HFF-Myc (cell line): ENCODE measurements at regions not wholly inside any gene's neighbourhood (a gene's known extent, or its start where the extent isn't known, plus 50 kb on each side); places are given as distances from the start of the nearest gene placed in this dataset.

Experiments used
- DNase-seq: peaks from one replicate; pipeline ENCODE4 v3.0.0-alpha.2; 2011; ENCODE audit warnings: low read depth; ENCODE audit errors: extremely low read depth
- H3K4me3 ChIP-seq: replicated peaks from 2 replicates; pipeline ENCODE4 v1.5.1; 2011; ENCODE audit warnings: low read depth, mild to moderate bottlenecking, control low read depth, low read length
- TF ChIP-seq, protein P1 (sequence below): IDR thresholded peaks from 2 replicates; pipeline ENCODE4 v1.5.1; 2012; ENCODE audit warnings: mild to moderate bottlenecking, low read depth, low read length, control low read depth; ENCODE audit errors: missing control alignments

DNA sequence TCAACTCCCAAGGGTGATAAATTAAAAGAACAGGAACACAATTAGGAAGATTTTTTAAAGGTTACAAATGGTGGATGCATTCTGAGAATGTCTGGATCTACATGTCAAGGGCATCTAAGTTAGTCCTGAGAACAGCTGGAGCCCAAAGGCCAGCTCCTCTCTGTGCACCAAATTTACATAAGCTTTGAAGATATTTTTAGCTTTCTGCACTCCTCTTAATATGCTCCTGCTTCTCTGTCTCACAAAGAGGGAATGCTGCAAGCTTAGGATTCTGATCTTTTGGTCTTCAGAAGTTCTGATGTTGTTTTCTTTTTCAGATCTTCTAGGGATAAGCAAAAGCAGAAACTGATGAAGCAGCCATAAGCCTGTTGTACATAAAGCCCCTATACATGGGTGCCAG lies 309.8 kb upstream of the NCAM1 start:
- H3K4me3 ChIP-seq, result no peak overlapping the region
- DNase-seq, result no peak
- TF ChIP-seq, protein P1, sequence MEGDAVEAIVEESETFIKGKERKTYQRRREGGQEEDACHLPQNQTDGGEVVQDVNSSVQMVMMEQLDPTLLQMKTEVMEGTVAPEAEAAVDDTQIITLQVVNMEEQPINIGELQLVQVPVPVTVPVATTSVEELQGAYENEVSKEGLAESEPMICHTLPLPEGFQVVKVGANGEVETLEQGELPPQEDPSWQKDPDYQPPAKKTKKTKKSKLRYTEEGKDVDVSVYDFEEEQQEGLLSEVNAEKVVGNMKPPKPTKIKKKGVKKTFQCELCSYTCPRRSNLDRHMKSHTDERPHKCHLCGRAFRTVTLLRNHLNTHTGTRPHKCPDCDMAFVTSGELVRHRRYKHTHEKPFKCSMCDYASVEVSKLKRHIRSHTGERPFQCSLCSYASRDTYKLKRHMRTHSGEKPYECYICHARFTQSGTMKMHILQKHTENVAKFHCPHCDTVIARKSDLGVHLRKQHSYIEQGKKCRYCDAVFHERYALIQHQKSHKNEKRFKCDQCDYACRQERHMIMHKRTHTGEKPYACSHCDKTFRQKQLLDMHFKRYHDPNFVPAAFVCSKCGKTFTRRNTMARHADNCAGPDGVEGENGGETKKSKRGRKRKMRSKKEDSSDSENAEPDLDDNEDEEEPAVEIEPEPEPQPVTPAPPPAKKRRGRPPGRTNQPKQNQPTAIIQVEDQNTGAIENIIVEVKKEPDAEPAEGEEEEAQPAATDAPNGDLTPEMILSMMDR, result no peak

DNA sequence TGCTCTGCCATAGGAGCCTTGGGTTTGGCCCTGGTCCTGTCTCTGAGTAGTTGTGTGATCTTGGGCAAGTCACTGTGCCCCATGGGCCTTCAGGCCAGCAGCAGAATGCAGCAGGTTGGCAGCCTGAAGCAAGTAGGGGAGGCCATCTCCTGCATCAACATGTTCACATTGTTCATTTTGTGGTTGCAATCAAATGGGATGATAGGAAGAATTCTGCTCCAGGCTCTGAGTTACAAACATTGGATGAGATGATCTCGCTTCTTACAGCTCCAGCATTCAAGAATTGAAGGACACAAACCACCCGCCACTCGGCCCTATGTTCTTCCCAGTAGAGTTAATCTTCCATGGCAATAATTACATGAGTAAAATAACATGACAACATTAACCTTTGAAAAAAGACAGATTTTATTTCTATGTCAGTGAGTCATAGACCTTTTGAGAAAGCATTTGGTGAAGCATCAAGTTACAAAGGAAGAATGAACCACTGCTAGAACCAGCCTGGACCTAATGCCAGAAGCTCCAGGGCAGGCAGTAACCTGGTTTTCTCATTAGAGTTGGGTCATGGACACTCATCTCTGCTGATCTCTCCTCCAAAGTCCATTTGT lies 308.3 kb upstream of the NCAM1 start:
- DNase-seq, result no peak

DNA sequence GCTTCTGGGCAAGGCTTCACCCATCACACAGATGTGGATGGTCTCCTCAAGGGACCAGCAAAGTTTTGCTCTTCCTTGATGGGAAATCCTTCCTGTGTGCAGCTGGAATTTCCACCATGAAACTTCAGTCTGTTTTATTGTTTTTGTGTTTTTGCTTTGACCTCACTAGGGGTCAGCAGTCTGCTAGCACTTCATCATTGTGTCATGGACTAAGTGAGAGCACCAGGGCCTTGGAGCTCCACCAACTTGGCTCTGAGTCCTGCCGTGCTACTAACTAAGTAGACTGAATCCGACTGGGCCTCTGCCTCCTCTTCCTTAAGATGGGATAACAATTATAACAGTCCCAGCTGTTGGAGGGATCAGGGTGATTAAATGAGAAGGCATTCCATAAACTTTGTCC lies 305.8 kb upstream of the NCAM1 start:
- peak; percentile 15 for DNase-seq
- H3K4me3 ChIP-seq, result no peak overlapping the region
- TF ChIP-seq, protein P1, result no peak

More for the DNA sequence above, 308.3 kb upstream of the NCAM1 start:
- TF ChIP-seq, protein P1, result no peak
- no peak overlapping the region for H3K4me3 ChIP-seq

DNA sequence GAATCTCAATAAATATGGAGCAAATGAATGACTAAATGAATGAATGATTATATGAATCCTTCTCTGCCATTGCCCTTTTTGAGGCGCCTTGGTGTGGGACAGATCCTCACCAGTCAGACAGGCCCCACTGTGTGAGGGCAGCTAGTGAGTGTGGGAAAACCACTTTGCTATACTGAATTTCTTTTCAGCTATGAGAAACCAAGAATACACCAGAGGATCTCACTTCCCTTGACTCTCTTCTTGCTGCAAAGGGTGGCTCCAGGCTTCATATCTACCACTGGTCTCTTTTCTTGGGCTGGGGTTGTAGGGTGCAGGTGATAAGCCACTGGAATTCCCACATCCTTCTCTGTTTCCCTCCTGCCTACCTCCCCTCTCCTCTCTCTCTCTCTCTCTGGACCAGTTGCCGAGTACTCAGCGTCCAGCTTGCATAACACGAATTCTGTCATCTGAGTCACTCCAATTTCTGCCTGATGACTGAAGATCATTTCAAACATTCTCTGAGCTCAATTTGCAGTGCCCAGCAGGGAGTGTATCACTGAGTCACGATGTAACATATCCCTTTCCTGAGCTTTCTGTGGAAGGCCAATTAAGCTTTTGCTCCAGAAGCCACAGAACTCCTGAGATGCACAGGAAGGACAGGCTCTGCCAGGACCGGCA lies 304.3 kb upstream of the NCAM1 start:
- TF ChIP-seq, protein P1, result no peak
- no peak for DNase-seq
- H3K4me3 ChIP-seq, result no peak overlapping the region

DNA sequence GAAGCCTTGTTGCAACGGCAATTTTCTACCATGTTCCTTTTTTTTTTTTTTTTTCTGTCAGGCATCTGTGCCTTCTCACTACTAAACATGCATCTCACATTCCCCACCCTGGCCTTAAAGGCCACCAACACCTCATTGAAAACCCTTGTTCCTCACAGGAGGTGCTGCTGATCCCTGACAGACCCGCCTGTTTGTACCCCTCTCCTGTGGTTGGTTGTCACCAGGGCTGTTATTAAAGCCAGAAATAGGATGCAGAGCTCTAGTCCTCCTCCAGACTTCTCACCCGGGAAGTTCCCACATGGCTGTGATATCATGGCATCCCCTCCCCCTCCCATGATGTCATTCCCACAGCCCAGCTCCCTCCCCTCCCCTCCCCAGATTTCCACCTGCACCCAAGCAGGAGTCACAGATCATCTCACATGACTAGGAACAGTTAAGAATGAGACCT lies 302.8 kb upstream of the NCAM1 start:
- TF ChIP-seq, protein P1, result no peak
- no peak overlapping the region for H3K4me3 ChIP-seq
- DNase-seq, result no peak

DNA sequence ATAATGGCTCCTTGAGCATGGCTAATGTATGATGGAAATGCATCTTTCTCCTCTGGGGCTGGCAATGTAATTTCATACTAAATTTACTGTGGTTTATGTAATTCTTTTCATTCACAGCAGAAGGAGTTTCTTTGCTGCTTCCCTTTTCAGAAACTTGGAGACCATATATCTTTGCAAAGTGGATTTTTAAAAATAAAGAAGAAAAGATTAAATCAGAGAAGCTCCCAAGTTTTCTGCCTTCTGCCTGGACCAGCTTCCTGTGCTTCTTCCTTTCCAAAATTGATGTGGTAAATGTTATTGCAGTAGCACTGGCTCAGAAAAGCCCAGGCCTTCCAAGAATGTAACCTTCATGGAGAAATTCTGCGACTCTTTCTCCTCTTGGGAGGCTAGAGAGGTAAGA lies 300.1 kb upstream of the NCAM1 start:
- no peak for DNase-seq
- TF ChIP-seq, protein P1, result no peak

More for the DNA sequence above, 300.1 kb upstream of the NCAM1 start:
- H3K4me3 ChIP-seq, result no peak overlapping the region
